GM23338 (cell line): ENCODE measurements at regions not wholly inside any gene's neighbourhood (a gene's known extent, or its start where the extent isn't known, plus 50 kb on each side); places are given as distances from the start of the nearest gene placed in this dataset.

Source experiments
- ATAC-seq: fragments of 200-7000 bp; cut with Tn5 transposase; 3 replicates; pipeline ENCODE4 v1.9.1; 2020
- DNase-seq: peaks from one replicate; pipeline ENCODE4 v3.0.0-alpha.2; 2015; ENCODE audit warnings: low spot score
- H2AFZ ChIP-seq: fragments of 200-600 bp; sonication (generic); 2 replicates; pipeline ENCODE4 v1.8.0; 2016; ENCODE audit warnings: antibody characterized with exemption, mild to moderate bottlenecking, moderate library complexity
- H3F3A ChIP-seq: fragments of 200-600 bp; sonication (generic); replicated peaks from 2 replicates; pipeline ENCODE4 v1.8.0; 2017; ENCODE audit warnings: antibody characterized with exemption, mixed run types, low read depth
- H3K27ac ChIP-seq: fragments of 200-600 bp; sonication (generic); 2 replicates; pipeline ENCODE4 v1.6.1; 2016; ENCODE audit warnings: low read depth
- H3K27me3 ChIP-seq: fragments of 200-600 bp; sonication (generic); 2 replicates; pipeline ENCODE4 v1.8.0; 2016; ENCODE audit warnings: mild to moderate bottlenecking, mixed run types, moderate library complexity; ENCODE audit not compliant: insufficient read depth
- H3K36me3 ChIP-seq: fragments of 200-600 bp; sonication (generic); 2 replicates; pipeline ENCODE4 v1.8.0; 2016; ENCODE audit warnings: mild to moderate bottlenecking; ENCODE audit not compliant: insufficient read depth
- H3K4me1 ChIP-seq: fragments of 200-600 bp; sonication (generic); 2 replicates; pipeline ENCODE4 v1.8.0; 2016; ENCODE audit warnings: mild to moderate bottlenecking, moderate library complexity; ENCODE audit not compliant: insufficient read depth
- H3K4me2 ChIP-seq: fragments of 200-600 bp; sonication (generic); 2 replicates; pipeline ENCODE4 v1.7.1; 2017; ENCODE audit warnings: mixed run types
- H3K4me3 ChIP-seq: fragments of 200-600 bp; sonication (generic); 2 replicates; pipeline ENCODE4 v1.6.1; 2016; ENCODE audit warnings: mixed run types
- H3K79me2 ChIP-seq: fragments of 200-600 bp; sonication (generic); replicated peaks from 2 replicates; pipeline ENCODE4 v1.8.0; 2017; ENCODE audit warnings: mild to moderate bottlenecking; ENCODE audit not compliant: insufficient read depth
- H3K9me2 ChIP-seq: fragments of 200-600 bp; sonication (generic); 2 replicates; pipeline ENCODE4 v1.8.0; 2017; ENCODE audit not compliant: insufficient read depth
- H4K20me1 ChIP-seq: fragments of 200-600 bp; sonication (generic); replicated peaks from 2 replicates; pipeline ENCODE4 v1.8.0; 2017; ENCODE audit warnings: mild to moderate bottlenecking; ENCODE audit not compliant: insufficient read depth
- H3K27ac Mint-ChIP-seq: 2 replicates; pipeline ENCODE4 v1.8.0; 2020; ENCODE audit warnings: inconsistent platforms, mild to moderate bottlenecking, moderate library complexity, mixed read lengths
- H3K27me3 Mint-ChIP-seq: 3 replicates; pipeline ENCODE4 v1.8.0; 2022; ENCODE audit warnings: low read depth, mild to moderate bottlenecking, moderate library complexity, mixed read lengths, inconsistent platforms; ENCODE audit not compliant: insufficient read depth, poor library complexity
- H3K36me3 Mint-ChIP-seq: 3 replicates; pipeline ENCODE4 v1.8.0; 2021; ENCODE audit warnings: low read depth, mild to moderate bottlenecking, inconsistent platforms, moderate library complexity, mixed read lengths
- H3K4me1 Mint-ChIP-seq: 3 replicates; pipeline ENCODE4 v1.8.0; 2020; ENCODE audit warnings: mild to moderate bottlenecking, inconsistent platforms, mixed read lengths
- H3K4me3 Mint-ChIP-seq: 3 replicates; pipeline ENCODE4 v1.8.0; 2021; ENCODE audit warnings: moderate library complexity, mild to moderate bottlenecking, inconsistent platforms, mixed read lengths
- H3K9me3 Mint-ChIP-seq: 3 replicates; pipeline ENCODE4 v1.8.0; 2020; ENCODE audit warnings: moderate library complexity, mild to moderate bottlenecking, inconsistent platforms, mixed read lengths
- CREB1 ChIP-seq: fragments of 250-450 bp; sonication (Bioruptor Pico); IDR thresholded peaks from 2 replicates; pipeline ENCODE4 v1.5.0; 2020; ENCODE audit warnings: low read depth, mild to moderate bottlenecking, moderate library complexity
- EZH2 ChIP-seq: fragments of 200-600 bp; sonication (generic); IDR thresholded peaks from one replicate; pipeline ENCODE4 v1.8.0; 2017; ENCODE audit warnings: antibody characterized with exemption, mild to moderate bottlenecking, low read depth; ENCODE audit not compliant: unreplicated experiment
- EZH2phosphoT487 ChIP-seq: fragments of 200-600 bp; sonication (generic); IDR thresholded peaks from one replicate; pipeline ENCODE4 v1.8.1; 2018; ENCODE audit warnings: antibody characterized with exemption; ENCODE audit not compliant: unreplicated experiment
- TF ChIP-seq, protein P1 (sequence below): fragments of 250-450 bp; sonication (Bioruptor Pico); IDR thresholded peaks from 2 replicates; pipeline ENCODE4 v1.5.0; 2020; ENCODE audit warnings: mild to moderate bottlenecking, moderate library complexity
- TF ChIP-seq, protein P2 (sequence below): IDR thresholded peaks from one replicate; pipeline ENCODE4 v1.6.1; 2018; ENCODE audit warnings: antibody characterized with exemption; ENCODE audit not compliant: unreplicated experiment
- TF ChIP-seq, protein P3 (sequence below): IDR thresholded peaks from 2 replicates; pipeline ENCODE4 v1.6.1; 2016; ENCODE audit warnings: antibody characterized with exemption

DNA sequence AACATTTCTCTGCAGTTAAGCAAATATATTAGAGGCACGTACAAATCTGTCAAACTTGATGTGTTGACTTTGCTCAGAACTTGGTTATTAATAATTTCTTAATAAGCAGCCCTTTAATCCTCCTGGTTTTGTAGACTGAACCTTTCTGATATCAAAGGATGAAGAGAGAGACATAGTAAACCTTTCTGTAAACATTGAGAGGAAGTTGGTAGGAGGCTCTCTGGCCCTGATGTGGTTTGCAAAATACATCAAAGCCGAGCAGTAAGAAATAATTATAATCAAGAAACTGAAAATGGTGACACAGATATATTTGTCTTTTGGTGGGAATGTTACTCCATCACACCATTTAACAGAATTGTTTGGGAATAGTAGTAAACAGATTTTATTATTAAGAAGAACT is 111.9 kb downstream of the OXSM start (continued):
- TF ChIP-seq, protein P1, sequence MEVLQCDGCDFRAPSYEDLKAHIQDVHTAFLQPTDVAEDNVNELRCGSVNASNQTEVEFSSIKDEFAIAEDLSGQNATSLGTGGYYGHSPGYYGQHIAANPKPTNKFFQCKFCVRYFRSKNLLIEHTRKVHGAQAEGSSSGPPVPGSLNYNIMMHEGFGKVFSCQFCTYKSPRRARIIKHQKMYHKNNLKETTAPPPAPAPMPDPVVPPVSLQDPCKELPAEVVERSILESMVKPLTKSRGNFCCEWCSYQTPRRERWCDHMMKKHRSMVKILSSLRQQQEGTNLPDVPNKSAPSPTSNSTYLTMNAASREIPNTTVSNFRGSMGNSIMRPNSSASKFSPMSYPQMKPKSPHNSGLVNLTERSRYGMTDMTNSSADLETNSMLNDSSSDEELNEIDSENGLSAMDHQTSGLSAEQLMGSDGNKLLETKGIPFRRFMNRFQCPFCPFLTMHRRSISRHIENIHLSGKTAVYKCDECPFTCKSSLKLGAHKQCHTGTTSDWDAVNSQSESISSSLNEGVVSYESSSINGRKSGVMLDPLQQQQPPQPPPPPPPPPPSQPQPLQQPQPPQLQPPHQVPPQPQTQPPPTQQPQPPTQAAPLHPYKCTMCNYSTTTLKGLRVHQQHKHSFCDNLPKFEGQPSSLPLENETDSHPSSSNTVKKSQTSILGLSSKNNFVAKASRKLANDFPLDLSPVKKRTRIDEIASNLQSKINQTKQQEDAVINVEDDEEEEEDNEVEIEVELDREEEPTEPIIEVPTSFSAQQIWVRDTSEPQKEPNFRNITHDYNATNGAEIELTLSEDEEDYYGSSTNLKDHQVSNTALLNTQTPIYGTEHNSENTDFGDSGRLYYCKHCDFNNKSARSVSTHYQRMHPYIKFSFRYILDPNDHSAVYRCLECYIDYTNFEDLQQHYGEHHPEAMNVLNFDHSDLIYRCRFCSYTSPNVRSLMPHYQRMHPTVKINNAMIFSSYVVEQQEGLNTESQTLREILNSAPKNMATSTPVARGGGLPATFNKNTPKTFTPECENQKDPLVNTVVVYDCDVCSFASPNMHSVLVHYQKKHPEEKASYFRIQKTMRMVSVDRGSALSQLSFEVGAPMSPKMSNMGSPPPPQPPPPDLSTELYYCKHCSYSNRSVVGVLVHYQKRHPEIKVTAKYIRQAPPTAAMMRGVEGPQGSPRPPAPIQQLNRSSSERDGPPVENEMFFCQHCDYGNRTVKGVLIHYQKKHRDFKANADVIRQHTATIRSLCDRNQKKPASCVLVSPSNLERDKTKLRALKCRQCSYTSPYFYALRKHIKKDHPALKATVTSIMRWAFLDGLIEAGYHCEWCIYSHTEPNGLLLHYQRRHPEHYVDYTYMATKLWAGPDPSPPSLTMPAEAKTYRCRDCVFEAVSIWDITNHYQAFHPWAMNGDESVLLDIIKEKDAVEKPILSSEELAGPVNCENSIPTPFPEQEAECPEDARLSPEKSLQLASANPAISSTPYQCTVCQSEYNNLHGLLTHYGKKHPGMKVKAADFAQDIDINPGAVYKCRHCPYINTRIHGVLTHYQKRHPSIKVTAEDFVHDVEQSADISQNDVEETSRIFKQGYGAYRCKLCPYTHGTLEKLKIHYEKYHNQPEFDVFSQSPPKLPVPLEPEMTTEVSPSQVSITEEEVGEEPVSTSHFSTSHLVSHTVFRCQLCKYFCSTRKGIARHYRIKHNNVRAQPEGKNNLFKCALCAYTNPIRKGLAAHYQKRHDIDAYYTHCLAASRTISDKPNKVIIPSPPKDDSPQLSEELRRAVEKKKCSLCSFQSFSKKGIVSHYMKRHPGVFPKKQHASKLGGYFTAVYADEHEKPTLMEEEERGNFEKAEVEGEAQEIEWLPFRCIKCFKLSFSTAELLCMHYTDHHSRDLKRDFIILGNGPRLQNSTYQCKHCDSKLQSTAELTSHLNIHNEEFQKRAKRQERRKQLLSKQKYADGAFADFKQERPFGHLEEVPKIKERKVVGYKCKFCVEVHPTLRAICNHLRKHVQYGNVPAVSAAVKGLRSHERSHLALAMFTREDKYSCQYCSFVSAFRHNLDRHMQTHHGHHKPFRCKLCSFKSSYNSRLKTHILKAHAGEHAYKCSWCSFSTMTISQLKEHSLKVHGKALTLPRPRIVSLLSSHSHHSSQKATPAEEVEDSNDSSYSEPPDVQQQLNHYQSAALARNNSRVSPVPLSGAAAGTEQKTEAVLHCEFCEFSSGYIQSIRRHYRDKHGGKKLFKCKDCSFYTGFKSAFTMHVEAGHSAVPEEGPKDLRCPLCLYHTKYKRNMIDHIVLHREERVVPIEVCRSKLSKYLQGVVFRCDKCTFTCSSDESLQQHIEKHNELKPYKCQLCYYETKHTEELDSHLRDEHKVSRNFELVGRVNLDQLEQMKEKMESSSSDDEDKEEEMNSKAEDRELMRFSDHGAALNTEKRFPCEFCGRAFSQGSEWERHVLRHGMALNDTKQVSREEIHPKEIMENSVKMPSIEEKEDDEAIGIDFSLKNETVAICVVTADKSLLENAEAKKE (CRISPR knock-in tag) = no peak

DNA sequence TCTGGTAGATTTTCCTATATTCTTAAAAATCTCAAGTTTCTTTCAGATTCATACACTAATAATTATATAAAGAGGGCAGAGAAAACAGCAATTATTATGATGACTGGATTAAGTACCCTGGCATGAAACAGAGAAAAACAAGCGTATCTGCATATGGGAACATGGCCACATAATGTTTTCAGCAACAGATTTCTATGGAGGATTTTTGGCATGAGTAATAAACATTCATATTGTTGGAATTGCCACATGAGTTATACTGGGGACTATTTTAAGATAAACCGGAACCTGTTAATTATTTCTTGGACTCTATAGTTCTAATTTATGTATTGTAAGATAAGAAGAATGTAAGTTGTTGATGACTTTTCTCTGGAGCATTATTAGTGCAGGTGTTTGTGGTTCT is 112.7 kb downstream of the OXSM start:
- H3K79me2 ChIP-seq = no peaks in the 10 kb centered on the region
- Mint-ChIP-seq H3K4me3 (no peak overlapping the region), H3K36me3 (no peaks in the 10 kb centered on the region), H3K9me3 (no peaks in the 10 kb centered on the region), H3K4me1 (peaks cover 24% of the 10 kb centered on the region), H3K27ac (no peak overlapping the region), H3K27me3 (no peaks in the 10 kb centered on the region)
- 0 out of 2 replicates have a peak, but pooled peaks cover 13% of the 10 kb centered on the region for H3K9me2 ChIP-seq
- no peaks in the 10 kb centered on the region for H4K20me1 ChIP-seq
- DNase-seq (no peak), ATAC-seq (no peak)
- H2AFZ ChIP-seq = no peak overlapping the region
- no peaks in the 10 kb centered on the region for H3K27me3 ChIP-seq
- no peak overlapping the region for H3K4me3 ChIP-seq
- H3K4me2 ChIP-seq = no peak overlapping the region
- H3K36me3 ChIP-seq = no peaks in the 10 kb centered on the region
- H3K27ac ChIP-seq = no peak overlapping the region
- no peaks in the 10 kb centered on the region for H3F3A ChIP-seq
- H3K4me1 ChIP-seq = peaks cover 20% of the 10 kb centered on the region
- TF ChIP-seq CREB1 (CRISPR knock-in tag) (no peak), EZH2phosphoT487 (no peak), EZH2 (no peak)
- TF ChIP-seq, protein P2, sequence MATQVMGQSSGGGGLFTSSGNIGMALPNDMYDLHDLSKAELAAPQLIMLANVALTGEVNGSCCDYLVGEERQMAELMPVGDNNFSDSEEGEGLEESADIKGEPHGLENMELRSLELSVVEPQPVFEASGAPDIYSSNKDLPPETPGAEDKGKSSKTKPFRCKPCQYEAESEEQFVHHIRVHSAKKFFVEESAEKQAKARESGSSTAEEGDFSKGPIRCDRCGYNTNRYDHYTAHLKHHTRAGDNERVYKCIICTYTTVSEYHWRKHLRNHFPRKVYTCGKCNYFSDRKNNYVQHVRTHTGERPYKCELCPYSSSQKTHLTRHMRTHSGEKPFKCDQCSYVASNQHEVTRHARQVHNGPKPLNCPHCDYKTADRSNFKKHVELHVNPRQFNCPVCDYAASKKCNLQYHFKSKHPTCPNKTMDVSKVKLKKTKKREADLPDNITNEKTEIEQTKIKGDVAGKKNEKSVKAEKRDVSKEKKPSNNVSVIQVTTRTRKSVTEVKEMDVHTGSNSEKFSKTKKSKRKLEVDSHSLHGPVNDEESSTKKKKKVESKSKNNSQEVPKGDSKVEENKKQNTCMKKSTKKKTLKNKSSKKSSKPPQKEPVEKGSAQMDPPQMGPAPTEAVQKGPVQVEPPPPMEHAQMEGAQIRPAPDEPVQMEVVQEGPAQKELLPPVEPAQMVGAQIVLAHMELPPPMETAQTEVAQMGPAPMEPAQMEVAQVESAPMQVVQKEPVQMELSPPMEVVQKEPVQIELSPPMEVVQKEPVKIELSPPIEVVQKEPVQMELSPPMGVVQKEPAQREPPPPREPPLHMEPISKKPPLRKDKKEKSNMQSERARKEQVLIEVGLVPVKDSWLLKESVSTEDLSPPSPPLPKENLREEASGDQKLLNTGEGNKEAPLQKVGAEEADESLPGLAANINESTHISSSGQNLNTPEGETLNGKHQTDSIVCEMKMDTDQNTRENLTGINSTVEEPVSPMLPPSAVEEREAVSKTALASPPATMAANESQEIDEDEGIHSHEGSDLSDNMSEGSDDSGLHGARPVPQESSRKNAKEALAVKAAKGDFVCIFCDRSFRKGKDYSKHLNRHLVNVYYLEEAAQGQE = no peak
- TF ChIP-seq, protein P3, sequence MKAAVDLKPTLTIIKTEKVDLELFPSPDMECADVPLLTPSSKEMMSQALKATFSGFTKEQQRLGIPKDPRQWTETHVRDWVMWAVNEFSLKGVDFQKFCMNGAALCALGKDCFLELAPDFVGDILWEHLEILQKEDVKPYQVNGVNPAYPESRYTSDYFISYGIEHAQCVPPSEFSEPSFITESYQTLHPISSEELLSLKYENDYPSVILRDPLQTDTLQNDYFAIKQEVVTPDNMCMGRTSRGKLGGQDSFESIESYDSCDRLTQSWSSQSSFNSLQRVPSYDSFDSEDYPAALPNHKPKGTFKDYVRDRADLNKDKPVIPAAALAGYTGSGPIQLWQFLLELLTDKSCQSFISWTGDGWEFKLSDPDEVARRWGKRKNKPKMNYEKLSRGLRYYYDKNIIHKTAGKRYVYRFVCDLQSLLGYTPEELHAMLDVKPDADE = no peak
